Spleen (tissue), 3 donors: ENCODE measurements at regions not wholly inside any gene's neighbourhood (a gene's known extent, or its start where the extent isn't known, plus 50 kb on each side); places are given as distances from the start of the nearest gene placed in this dataset.

Source experiments
- POLR2A ChIP-seq, 3 donors: fragments of 450-650 bp; IDR thresholded peaks; one replicate each; pipeline ENCODE4 v1.5.1; 2017; ENCODE audit warnings: antibody characterized with exemption in 3 of 3, mild to moderate bottlenecking in 1 of 3
- POLR2AphosphoS5 ChIP-seq, 3 donors: sonication (generic); formaldehyde crosslinking; IDR thresholded peaks; one replicate each; pipeline ENCODE4 v1.5.1; 2017; ENCODE audit warnings: antibody characterized with exemption in 3 of 3

- no peak for TF ChIP-seq POLR2A (IDR thresholded peaks at IDR 0.05)
- TF ChIP-seq POLR2AphosphoS5 (IDR thresholded peaks at IDR 0.05), result no peak
These were observed 403.3 kb downstream of the ADAMTS20 start for GRCh38 chr12:43148691-43149090.
